ENCODE measurements at regions not wholly inside any gene's neighbourhood (a gene's known extent, or its start where the extent isn't known, plus 50 kb on each side); places are given as distances from the start of the nearest gene placed in this dataset.
"Not testable (repeated sequence)": the region's sequence is repeated elsewhere in the genome, so short reads cannot be mapped to it uniquely, and the experiment has no call there.

- Mint-ChIP-seq H3K27ac (ENCODE audit: unreplicated experiment) (no peak overlapping the region), H3K9me3 (ENCODE audit: unreplicated experiment) (peaks cover 16% of the 10 kb centered on the region), H3K36me3 (ENCODE audit: unreplicated experiment) (no peaks in the 10 kb centered on the region), H3K27me3 (ENCODE audit: unreplicated experiment) (peaks cover 48% of the 10 kb centered on the region), H3K4me3 (ENCODE audit: unreplicated experiment) (no peak overlapping the region), H3K4me1 (ENCODE audit: unreplicated experiment) (peaks cover 3% of the 10 kb centered on the region)
- DNase-seq (ENCODE audit: extremely low spot score, unreplicated experiment) = no peak
- TF ChIP-seq, protein P1, sequence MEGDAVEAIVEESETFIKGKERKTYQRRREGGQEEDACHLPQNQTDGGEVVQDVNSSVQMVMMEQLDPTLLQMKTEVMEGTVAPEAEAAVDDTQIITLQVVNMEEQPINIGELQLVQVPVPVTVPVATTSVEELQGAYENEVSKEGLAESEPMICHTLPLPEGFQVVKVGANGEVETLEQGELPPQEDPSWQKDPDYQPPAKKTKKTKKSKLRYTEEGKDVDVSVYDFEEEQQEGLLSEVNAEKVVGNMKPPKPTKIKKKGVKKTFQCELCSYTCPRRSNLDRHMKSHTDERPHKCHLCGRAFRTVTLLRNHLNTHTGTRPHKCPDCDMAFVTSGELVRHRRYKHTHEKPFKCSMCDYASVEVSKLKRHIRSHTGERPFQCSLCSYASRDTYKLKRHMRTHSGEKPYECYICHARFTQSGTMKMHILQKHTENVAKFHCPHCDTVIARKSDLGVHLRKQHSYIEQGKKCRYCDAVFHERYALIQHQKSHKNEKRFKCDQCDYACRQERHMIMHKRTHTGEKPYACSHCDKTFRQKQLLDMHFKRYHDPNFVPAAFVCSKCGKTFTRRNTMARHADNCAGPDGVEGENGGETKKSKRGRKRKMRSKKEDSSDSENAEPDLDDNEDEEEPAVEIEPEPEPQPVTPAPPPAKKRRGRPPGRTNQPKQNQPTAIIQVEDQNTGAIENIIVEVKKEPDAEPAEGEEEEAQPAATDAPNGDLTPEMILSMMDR (IDR thresholded peaks at IDR 0.05) = no peak
Observed at GRCh38 chr1:148309940-148310500, 157.9 kb upstream of the NBPF11 start.

DNA sequence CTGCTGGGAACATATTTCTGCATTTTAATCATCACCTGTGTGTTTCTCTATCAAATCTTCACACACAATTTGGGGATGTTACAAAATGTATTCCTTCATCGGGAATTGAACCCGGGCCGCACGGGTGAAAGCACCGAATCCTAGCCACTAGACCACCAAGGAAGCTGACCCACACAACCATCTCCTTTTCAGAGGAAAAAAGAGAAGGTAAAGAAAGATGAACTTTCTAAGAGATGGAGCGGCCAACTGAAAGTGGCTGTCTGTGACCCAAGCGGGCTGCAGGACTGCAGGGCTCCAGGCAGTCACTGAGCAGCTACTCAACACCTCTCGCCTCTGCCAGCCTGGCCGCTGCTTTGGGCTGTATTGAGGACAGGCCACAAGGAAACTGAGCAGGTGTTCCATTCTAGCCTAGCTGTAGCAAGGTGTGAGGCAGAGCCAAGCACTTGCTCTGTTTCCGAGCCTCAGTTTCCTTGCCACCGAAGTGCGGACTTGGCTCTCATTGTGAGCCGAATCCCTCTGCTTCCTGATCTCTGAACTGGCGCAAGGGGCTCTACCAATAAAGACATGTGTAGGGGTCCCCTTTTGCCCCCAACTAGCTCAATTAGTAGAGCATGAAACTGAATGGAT, 156.9 kb upstream of the NBPF11 start:
- Mint-ChIP-seq H3K4me3 (ENCODE audit: unreplicated experiment) (no peak overlapping the region), H3K27me3 (ENCODE audit: unreplicated experiment) (peaks cover 44% of the 10 kb centered on the region), H3K27ac (ENCODE audit: unreplicated experiment) (no peak overlapping the region), H3K9me3 (ENCODE audit: unreplicated experiment) (peaks cover 16% of the 10 kb centered on the region), H3K36me3 (ENCODE audit: unreplicated experiment) (no peaks in the 10 kb centered on the region), H3K4me1 (ENCODE audit: unreplicated experiment) (peaks cover 6% of the 10 kb centered on the region)
- no peak for DNase-seq (ENCODE audit: extremely low spot score, unreplicated experiment)
- TF ChIP-seq, protein P1 (IDR thresholded peaks at IDR 0.05) = no peak

- H3K27me3 Mint-ChIP-seq (ENCODE audit: unreplicated experiment) = peaks cover 40% of the 10 kb centered on the region
- no peak for DNase-seq (ENCODE audit: extremely low spot score, unreplicated experiment)
- peaks cover 12% of the 10 kb centered on the region for H3K4me1 Mint-ChIP-seq (ENCODE audit: unreplicated experiment)
- H3K27ac Mint-ChIP-seq (ENCODE audit: unreplicated experiment) = no peak overlapping the region
- H3K36me3 Mint-ChIP-seq (ENCODE audit: unreplicated experiment) = no peaks in the 10 kb centered on the region
- TF ChIP-seq, protein P1 (IDR thresholded peaks at IDR 0.05) = no peak
- H3K9me3 Mint-ChIP-seq (ENCODE audit: unreplicated experiment) = peaks cover 16% of the 10 kb centered on the region
- H3K4me3 Mint-ChIP-seq (ENCODE audit: unreplicated experiment) = no peak overlapping the region
Observed at GRCh38 chr1:148307583-148308185, 155.6 kb upstream of the NBPF11 start.

DNA sequence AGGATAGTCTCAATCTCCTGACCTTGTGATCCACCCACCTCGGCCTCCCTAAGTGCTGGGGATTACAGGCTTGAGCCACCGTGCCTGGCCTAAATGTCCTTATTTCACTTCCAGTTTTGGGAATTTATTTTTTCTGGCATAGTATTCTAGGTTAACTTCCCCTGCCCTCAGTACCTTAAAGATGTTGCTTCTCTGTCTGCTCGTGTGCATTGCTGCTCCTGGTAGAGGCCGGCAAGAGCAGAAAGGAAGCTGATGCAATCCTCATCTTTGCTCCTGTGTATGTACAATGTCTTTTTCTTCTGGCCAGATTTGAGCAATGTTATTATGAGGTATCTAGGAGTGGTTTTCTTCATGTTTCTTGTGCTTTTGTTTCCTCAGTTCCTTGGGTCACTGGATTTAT, 152.9 kb upstream of the NBPF11 start:
- H3K9me3 Mint-ChIP-seq (ENCODE audit: unreplicated experiment); DNase-seq (ENCODE audit: extremely low spot score, unreplicated experiment); H3K4me3 Mint-ChIP-seq (ENCODE audit: unreplicated experiment); H3K36me3 Mint-ChIP-seq (ENCODE audit: unreplicated experiment): not testable (repeated sequence)
- Mint-ChIP-seq H3K27ac (ENCODE audit: unreplicated experiment) (peak overlapping the region; percentile 44), H3K4me1 (ENCODE audit: unreplicated experiment) (peaks cover 12% of the 10 kb centered on the region), H3K27me3 (ENCODE audit: unreplicated experiment) (peaks cover 19% of the 10 kb centered on the region)

GRCh38 chr1:148302586-148303364, 150.7 kb upstream of the NBPF11 start:
- Mint-ChIP-seq H3K27me3 (ENCODE audit: unreplicated experiment) (peaks cover 17% of the 10 kb centered on the region), H3K27ac (ENCODE audit: unreplicated experiment) (peak overlapping the region; percentile 18), H3K4me1 (ENCODE audit: unreplicated experiment) (peaks cover 12% of the 10 kb centered on the region), H3K4me3 (ENCODE audit: unreplicated experiment) (peak overlapping the region; percentile 69)
- not testable (repeated sequence) for DNase-seq (ENCODE audit: extremely low spot score, unreplicated experiment); H3K36me3 Mint-ChIP-seq (ENCODE audit: unreplicated experiment); H3K9me3 Mint-ChIP-seq (ENCODE audit: unreplicated experiment)

DNA sequence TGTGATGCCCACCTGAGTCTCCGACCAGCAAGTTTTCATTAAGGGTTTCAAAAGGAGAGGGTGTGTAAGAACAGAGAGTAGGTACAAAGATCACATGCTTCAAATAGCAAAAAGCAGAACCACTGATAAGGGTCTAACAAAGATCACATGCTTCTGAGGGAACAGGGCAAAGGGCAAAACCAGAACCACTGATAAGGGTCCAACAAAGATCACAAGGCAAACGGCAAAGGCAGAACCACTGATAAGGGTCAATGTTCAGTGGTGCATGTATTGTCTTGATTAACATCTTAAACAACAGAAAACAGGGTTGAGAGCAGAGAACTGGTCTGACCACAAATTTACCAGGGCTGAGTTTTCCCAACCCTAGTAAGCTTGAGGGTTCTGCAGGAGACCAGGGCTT, 145.8 kb upstream of the NBPF11 start:
- H3K27ac Mint-ChIP-seq (ENCODE audit: unreplicated experiment); H3K36me3 Mint-ChIP-seq (ENCODE audit: unreplicated experiment); H3K4me3 Mint-ChIP-seq (ENCODE audit: unreplicated experiment); DNase-seq (ENCODE audit: extremely low spot score, unreplicated experiment); H3K9me3 Mint-ChIP-seq (ENCODE audit: unreplicated experiment); H3K4me1 Mint-ChIP-seq (ENCODE audit: unreplicated experiment): not testable (repeated sequence)
- H3K27me3 Mint-ChIP-seq (ENCODE audit: unreplicated experiment) = peaks cover 19% of the 10 kb centered on the region

Measured in osteocyte (in vitro differentiated cells).